Calu3 (cell line): ENCODE measurements at regions not wholly inside any gene's neighbourhood (a gene's known extent, or its start where the extent isn't known, plus 50 kb on each side); places are given as distances from the start of the nearest gene placed in this dataset.

Experiments used
- BruUV-seq: library from RNA; stranded (reverse); fragments of 400-500 nt; replicated peaks from 2 replicates; lab custom pipeline; 2021; lab: Mats Ljungman, UMichigan
- CTCF ChIA-PET: fragments of 300-600 bp; sonication (Branson Sonifier 250); formaldehyde crosslinking; loops from one replicate; lab custom pipeline; 2022; ENCODE audit warnings: antibody characterized with exemption; lab: Charles Lee
- DNase-seq: peaks from one replicate; pipeline ENCODE4 v3.0.0; 2022
- H3K27ac Mint-ChIP-seq: one replicate; pipeline ENCODE4 v1.8.0; 2022; ENCODE audit warnings: mixed read lengths; ENCODE audit not compliant: unreplicated experiment
- H3K27me3 Mint-ChIP-seq: one replicate; pipeline ENCODE4 v1.8.0; 2022; ENCODE audit warnings: mixed read lengths; ENCODE audit not compliant: unreplicated experiment
- H3K36me3 Mint-ChIP-seq: one replicate; pipeline ENCODE4 v1.8.0; 2022; ENCODE audit warnings: mild to moderate bottlenecking, moderate library complexity, mixed read lengths; ENCODE audit not compliant: insufficient read depth, unreplicated experiment
- H3K4me1 Mint-ChIP-seq: one replicate; pipeline ENCODE4 v1.8.0; 2022; ENCODE audit warnings: mild to moderate bottlenecking, low read depth, mixed read lengths; ENCODE audit not compliant: unreplicated experiment
- H3K4me3 Mint-ChIP-seq: one replicate; pipeline ENCODE4 v1.8.0; 2022; ENCODE audit warnings: mild to moderate bottlenecking, low read depth, moderate library complexity, mixed read lengths; ENCODE audit not compliant: unreplicated experiment
- H3K9me3 Mint-ChIP-seq: one replicate; pipeline ENCODE4 v1.8.0; 2022; ENCODE audit warnings: low read depth, mixed read lengths; ENCODE audit not compliant: unreplicated experiment
- intact Hi-C: fragments of 100-400 bp; cut with micrococcal nuclease; formaldehyde crosslinking; loops from one replicate; pipeline ENCODE4 v1.10.0; 2022; ENCODE audit not compliant: unreplicated experiment
- TF ChIP-seq, protein P1 (sequence below): fragments of 200-600 bp; IDR thresholded peaks from one replicate; pipeline ENCODE4 v1.8.0; 2022; ENCODE audit warnings: antibody characterized with exemption; ENCODE audit not compliant: unreplicated experiment

DNA sequence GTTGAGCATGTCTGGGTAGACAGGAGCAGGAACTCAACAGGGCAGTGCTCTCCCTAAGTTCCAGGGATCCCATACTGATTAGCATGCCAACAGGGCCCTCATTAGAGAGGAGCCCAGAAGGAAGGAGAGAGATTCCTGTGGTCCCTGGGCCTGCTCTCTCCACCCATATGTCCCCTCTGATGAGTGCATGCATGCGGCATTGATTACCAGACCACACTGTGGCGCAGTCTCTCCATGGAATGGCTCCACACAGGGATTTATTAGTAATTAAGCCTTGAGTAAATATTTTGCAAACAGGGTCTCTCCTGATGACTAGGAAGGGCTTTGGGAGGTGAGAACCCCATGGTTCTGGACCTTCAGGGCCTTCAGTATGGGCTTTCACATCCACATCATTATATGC lies 60.0 kb upstream of the ST8SIA2 start:
- CTCF ChIA-PET = no interaction called here
- Mint-ChIP-seq H3K27ac (no peak overlapping the region), H3K4me3 (no peak overlapping the region), H3K27me3 (peaks cover 50% of the 10 kb centered on the region), H3K36me3 (no peaks in the 10 kb centered on the region), H3K9me3 (peaks cover 3% of the 10 kb centered on the region), H3K4me1 (no peaks in the 10 kb centered on the region)
- BruUV-seq = no TSS peak
- intact Hi-C loops = no loop called here
- DNase-seq = no peak
- TF ChIP-seq, protein P1, sequence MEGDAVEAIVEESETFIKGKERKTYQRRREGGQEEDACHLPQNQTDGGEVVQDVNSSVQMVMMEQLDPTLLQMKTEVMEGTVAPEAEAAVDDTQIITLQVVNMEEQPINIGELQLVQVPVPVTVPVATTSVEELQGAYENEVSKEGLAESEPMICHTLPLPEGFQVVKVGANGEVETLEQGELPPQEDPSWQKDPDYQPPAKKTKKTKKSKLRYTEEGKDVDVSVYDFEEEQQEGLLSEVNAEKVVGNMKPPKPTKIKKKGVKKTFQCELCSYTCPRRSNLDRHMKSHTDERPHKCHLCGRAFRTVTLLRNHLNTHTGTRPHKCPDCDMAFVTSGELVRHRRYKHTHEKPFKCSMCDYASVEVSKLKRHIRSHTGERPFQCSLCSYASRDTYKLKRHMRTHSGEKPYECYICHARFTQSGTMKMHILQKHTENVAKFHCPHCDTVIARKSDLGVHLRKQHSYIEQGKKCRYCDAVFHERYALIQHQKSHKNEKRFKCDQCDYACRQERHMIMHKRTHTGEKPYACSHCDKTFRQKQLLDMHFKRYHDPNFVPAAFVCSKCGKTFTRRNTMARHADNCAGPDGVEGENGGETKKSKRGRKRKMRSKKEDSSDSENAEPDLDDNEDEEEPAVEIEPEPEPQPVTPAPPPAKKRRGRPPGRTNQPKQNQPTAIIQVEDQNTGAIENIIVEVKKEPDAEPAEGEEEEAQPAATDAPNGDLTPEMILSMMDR = no peak

DNA sequence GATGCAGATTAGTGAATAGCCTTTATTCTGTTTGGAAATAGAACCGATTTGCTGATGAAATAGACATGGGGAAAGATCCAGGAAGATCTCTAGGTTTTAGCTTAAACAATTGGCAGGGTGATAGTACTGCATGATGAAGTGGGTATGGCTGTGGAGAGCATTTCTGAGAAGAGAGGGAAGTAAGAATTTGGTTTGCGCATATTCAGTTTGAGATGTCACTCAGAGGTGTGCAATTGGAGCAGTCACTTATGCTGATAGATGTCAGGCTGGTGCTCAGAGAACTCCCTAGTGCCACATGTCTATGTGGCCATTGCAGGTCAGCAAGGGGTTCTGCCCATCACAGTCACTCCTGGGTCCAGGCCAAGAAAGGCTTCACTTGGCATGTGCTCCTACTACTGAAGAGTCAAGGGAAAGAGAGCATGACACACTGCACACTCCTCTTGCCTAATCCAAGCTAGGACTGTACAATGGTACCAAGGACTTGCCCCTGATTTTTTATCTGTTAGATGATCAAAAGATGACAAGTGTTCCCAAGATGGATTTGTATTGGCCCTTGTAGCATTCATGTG lies 57.2 kb upstream of the ST8SIA2 start:
- CTCF ChIA-PET = no interaction called here
- Mint-ChIP-seq H3K27ac (no peak overlapping the region), H3K27me3 (peaks cover 70% of the 10 kb centered on the region), H3K36me3 (no peaks in the 10 kb centered on the region), H3K4me3 (no peak overlapping the region), H3K9me3 (peaks cover 3% of the 10 kb centered on the region), H3K4me1 (no peaks in the 10 kb centered on the region)
- intact Hi-C loops = no loop called here
- DNase-seq = no peak
- TF ChIP-seq, protein P1 = no peak
- BruUV-seq = no TSS peak

GRCh38 chr15:92339361-92339760 lies 54.3 kb upstream of the ST8SIA2 start:
- Mint-ChIP-seq H3K4me3 (no peak overlapping the region), H3K4me1 (no peaks in the 10 kb centered on the region), H3K9me3 (no peaks in the 10 kb centered on the region), H3K36me3 (no peaks in the 10 kb centered on the region), H3K27ac (no peak overlapping the region), H3K27me3 (peaks cover 89% of the 10 kb centered on the region)
- no peak for DNase-seq
- BruUV-seq = no TSS peak
- TF ChIP-seq, protein P1 = no peak
- CTCF ChIA-PET = no interaction called here
- intact Hi-C loops = no loop called here
